ENCODE measurements at regions not wholly inside any gene's neighbourhood (a gene's known extent, or its start where the extent isn't known, plus 50 kb on each side); places are given as distances from the start of the nearest gene placed in this dataset.

- Histone ChIP-seq H3K27ac (no peak overlapping the region), H3K9me3 (no peaks in the 10 kb centered on the region), H3K36me3 (no peaks in the 10 kb centered on the region), H3K4me1 (peaks cover 0 to 14% (median 4%) of the 10 kb centered on the region in 4 donors), H3K27me3 (no peaks in the 10 kb centered on the region), H3K4me3 (no peak overlapping the region)
- no peak for TF ChIP-seq POLR2A (IDR thresholded peaks at IDR 0.05)
- TF ChIP-seq CTCF (IDR thresholded peaks at IDR 0.05): no peak
- WGBS (ENCODE audit: insufficient coverage, low coverage, low lambda C conversion rate, missing lambda C conversion rate): 74% methylated on average over 3 of the region's 3 CpGs
- ATAC-seq: no peak
- no peak for DNase-seq
- intact Hi-C loops (cut with DNase I): no loop called here
Observed at GRCh38 chr2:226680719-226681118, 118.9 kb downstream of the IRS1 start.

- no peaks in the 10 kb centered on the region for H3K9me3 ChIP-seq
- WGBS (ENCODE audit: insufficient coverage, low coverage, low lambda C conversion rate, missing lambda C conversion rate): 89% methylated on average over 6 of the region's 7 CpGs
- intact Hi-C loops (cut with DNase I): no loop called here
- ATAC-seq (no peak), DNase-seq (no peak)
- no peak overlapping the region for H3K4me3 ChIP-seq
- TF ChIP-seq CTCF (IDR thresholded peaks at IDR 0.05) (no peak), POLR2A (IDR thresholded peaks at IDR 0.05) (no peak)
- H3K36me3 ChIP-seq: no peaks in the 10 kb centered on the region
- H3K4me1 ChIP-seq: peaks cover 0 to 14% (median 4%) of the 10 kb centered on the region in 4 donors
- H3K27me3 ChIP-seq: no peaks in the 10 kb centered on the region
- no peak overlapping the region for H3K27ac ChIP-seq
Observed at GRCh38 chr2:226679389-226680065, 120.1 kb downstream of the IRS1 start.

- intact Hi-C loops (cut with DNase I): no loop called here
- peaks cover 0 to 14% (median 4%) of the 10 kb centered on the region in 4 donors for H3K4me1 ChIP-seq
- WGBS (ENCODE audit: insufficient coverage, low coverage, low lambda C conversion rate, missing lambda C conversion rate): 81% methylated on average over 4 of the region's 4 CpGs
- no peaks in the 10 kb centered on the region for H3K27me3 ChIP-seq
- H3K27ac ChIP-seq: no peak overlapping the region
- H3K4me3 ChIP-seq: no peak overlapping the region
- no peak for DNase-seq
- ATAC-seq: peak in 1 of 4 donors; percentile 19
- H3K36me3 ChIP-seq: no peaks in the 10 kb centered on the region
- no peaks in the 10 kb centered on the region for H3K9me3 ChIP-seq
- no peak for TF ChIP-seq POLR2A (IDR thresholded peaks at IDR 0.05)
- no peak for TF ChIP-seq CTCF (IDR thresholded peaks at IDR 0.05)
Observed at GRCh38 chr2:226678422-226678821, 121.2 kb downstream of the IRS1 start.

GRCh38 chr2:226677080-226677479 lies 122.5 kb downstream of the IRS1 start:
- Histone ChIP-seq H3K36me3 (no peaks in the 10 kb centered on the region), H3K27me3 (no peaks in the 10 kb centered on the region), H3K9me3 (no peaks in the 10 kb centered on the region), H3K4me1 (peaks cover 0 to 14% (median 4%) of the 10 kb centered on the region in 4 donors), H3K4me3 (no peak overlapping the region), H3K27ac (peak overlapping the region in 2 of 3 donors; percentile 41 to 68)
- 21% methylated on average over 3 of the region's 4 CpGs for WGBS (ENCODE audit: insufficient coverage, low coverage, low lambda C conversion rate, missing lambda C conversion rate)
- no peak for DNase-seq
- intact Hi-C loops (cut with DNase I): no loop called here
- peak; percentile 73 to 86 (median 80) for ATAC-seq
- TF ChIP-seq CTCF (IDR thresholded peaks at IDR 0.05) (no peak), POLR2A (IDR thresholded peaks at IDR 0.05) (no peak)
